Astrocyte of the cerebellum (primary cell): ENCODE measurements at regions not wholly inside any gene's neighbourhood (a gene's known extent, or its start where the extent isn't known, plus 50 kb on each side); places are given as distances from the start of the nearest gene placed in this dataset.

Experiments used
- DNase-seq: peaks from one replicate; pipeline ENCODE4 v3.0.0-alpha.2; 2011; ENCODE audit warnings: low read depth
- H3K4me3 ChIP-seq: 2 replicates; pipeline ENCODE4 v1.5.1; 2011; ENCODE audit warnings: mild to moderate bottlenecking, low read depth, low read length, moderate library complexity
- CTCF ChIP-seq: IDR thresholded peaks from 2 replicates; pipeline ENCODE4 v1.5.1; 2012; ENCODE audit warnings: low read length, low read depth, moderate library complexity, mild to moderate bottlenecking; ENCODE audit errors: missing control alignments
- in situ Hi-C: cut with HindIII; loops from 2 replicates; pipeline ENCODE4 v1.10.0; 2017; ENCODE audit warnings: low sequenced_read_pairs

GRCh38 chr2:125886153-125886552, 769.8 kb upstream of the GYPC start:
- in situ Hi-C loops = no loop called here
- TF ChIP-seq CTCF = no peak
- DNase-seq = no peak
- H3K4me3 ChIP-seq = no peak overlapping the region

- no peak overlapping the region for H3K4me3 ChIP-seq
- TF ChIP-seq CTCF = no peak
- DNase-seq = no peak
- in situ Hi-C loops = no loop called here
Observed at GRCh38 chr2:125901278-125901677, 754.7 kb upstream of the GYPC start.

GRCh38 chr2:125925891-125926546, 729.9 kb upstream of the GYPC start:
- DNase-seq = no peak
- H3K4me3 ChIP-seq = no peak overlapping the region
- in situ Hi-C loops = no loop called here
- no peak for TF ChIP-seq CTCF

GRCh38 chr2:125935559-125935958, 720.4 kb upstream of the GYPC start:
- DNase-seq = no peak
- H3K4me3 ChIP-seq = no peak overlapping the region
- in situ Hi-C loops = no loop called here
- no peak for TF ChIP-seq CTCF

- in situ Hi-C loops = no loop called here
- TF ChIP-seq CTCF = no peak
- H3K4me3 ChIP-seq = no peak overlapping the region
- no peak for DNase-seq
Observed at GRCh38 chr2:125942585-125943424, 713.2 kb upstream of the GYPC start.

GRCh38 chr2:125959047-125959446, 696.9 kb upstream of the GYPC start:
- TF ChIP-seq CTCF = no peak
- in situ Hi-C loops = no loop called here
- no peak overlapping the region for H3K4me3 ChIP-seq
- no peak for DNase-seq
